GM23338 (cell line): ENCODE measurements at regions not wholly inside any gene's neighbourhood (a gene's known extent, or its start where the extent isn't known, plus 50 kb on each side); places are given as distances from the start of the nearest gene placed in this dataset.

ENCODE experiments used
- ATAC-seq: fragments of 200-7000 bp; cut with Tn5 transposase; 3 replicates; pipeline ENCODE4 v1.9.1; 2020
- DNase-seq: peaks from one replicate; pipeline ENCODE4 v3.0.0-alpha.2; 2015; ENCODE audit warnings: low spot score
- H2AFZ ChIP-seq: fragments of 200-600 bp; sonication (generic); 2 replicates; pipeline ENCODE4 v1.8.0; 2016; ENCODE audit warnings: antibody characterized with exemption, mild to moderate bottlenecking, moderate library complexity
- H3F3A ChIP-seq: fragments of 200-600 bp; sonication (generic); replicated peaks from 2 replicates; pipeline ENCODE4 v1.8.0; 2017; ENCODE audit warnings: antibody characterized with exemption, mixed run types, low read depth
- H3K27ac ChIP-seq: fragments of 200-600 bp; sonication (generic); 2 replicates; pipeline ENCODE4 v1.6.1; 2016; ENCODE audit warnings: low read depth
- H3K27me3 ChIP-seq: fragments of 200-600 bp; sonication (generic); 2 replicates; pipeline ENCODE4 v1.8.0; 2016; ENCODE audit warnings: mild to moderate bottlenecking, mixed run types, moderate library complexity; ENCODE audit not compliant: insufficient read depth
- H3K36me3 ChIP-seq: fragments of 200-600 bp; sonication (generic); 2 replicates; pipeline ENCODE4 v1.8.0; 2016; ENCODE audit warnings: mild to moderate bottlenecking; ENCODE audit not compliant: insufficient read depth
- H3K4me1 ChIP-seq: fragments of 200-600 bp; sonication (generic); 2 replicates; pipeline ENCODE4 v1.8.0; 2016; ENCODE audit warnings: mild to moderate bottlenecking, moderate library complexity; ENCODE audit not compliant: insufficient read depth
- H3K4me2 ChIP-seq: fragments of 200-600 bp; sonication (generic); 2 replicates; pipeline ENCODE4 v1.7.1; 2017; ENCODE audit warnings: mixed run types
- H3K4me3 ChIP-seq: fragments of 200-600 bp; sonication (generic); 2 replicates; pipeline ENCODE4 v1.6.1; 2016; ENCODE audit warnings: mixed run types
- H3K79me2 ChIP-seq: fragments of 200-600 bp; sonication (generic); replicated peaks from 2 replicates; pipeline ENCODE4 v1.8.0; 2017; ENCODE audit warnings: mild to moderate bottlenecking; ENCODE audit not compliant: insufficient read depth
- H3K9me2 ChIP-seq: fragments of 200-600 bp; sonication (generic); 2 replicates; pipeline ENCODE4 v1.8.0; 2017; ENCODE audit not compliant: insufficient read depth
- H4K20me1 ChIP-seq: fragments of 200-600 bp; sonication (generic); replicated peaks from 2 replicates; pipeline ENCODE4 v1.8.0; 2017; ENCODE audit warnings: mild to moderate bottlenecking; ENCODE audit not compliant: insufficient read depth
- H3K27ac Mint-ChIP-seq: 2 replicates; pipeline ENCODE4 v1.8.0; 2020; ENCODE audit warnings: inconsistent platforms, mild to moderate bottlenecking, moderate library complexity, mixed read lengths
- H3K27me3 Mint-ChIP-seq: 3 replicates; pipeline ENCODE4 v1.8.0; 2022; ENCODE audit warnings: low read depth, mild to moderate bottlenecking, moderate library complexity, mixed read lengths, inconsistent platforms; ENCODE audit not compliant: insufficient read depth, poor library complexity
- H3K36me3 Mint-ChIP-seq: 3 replicates; pipeline ENCODE4 v1.8.0; 2021; ENCODE audit warnings: low read depth, mild to moderate bottlenecking, inconsistent platforms, moderate library complexity, mixed read lengths
- H3K4me1 Mint-ChIP-seq: 3 replicates; pipeline ENCODE4 v1.8.0; 2020; ENCODE audit warnings: mild to moderate bottlenecking, inconsistent platforms, mixed read lengths
- H3K4me3 Mint-ChIP-seq: 3 replicates; pipeline ENCODE4 v1.8.0; 2021; ENCODE audit warnings: moderate library complexity, mild to moderate bottlenecking, inconsistent platforms, mixed read lengths
- H3K9me3 Mint-ChIP-seq: 3 replicates; pipeline ENCODE4 v1.8.0; 2020; ENCODE audit warnings: moderate library complexity, mild to moderate bottlenecking, inconsistent platforms, mixed read lengths
- CTCF ChIP-seq, 2 experiments: fragments of 200-600 bp in 1 of 2; sonication (generic) in 1 of 2; conservative IDR thresholded peaks; 2 replicates each; pipeline versions ENCODE4 v1.5.1 to v1.6.1; 2016 to 2017; ENCODE audit warnings: antibody characterized with exemption in 2 of 2, low read depth in 2 of 2, mild to moderate bottlenecking in 2 of 2, moderate library complexity in 1 of 2
- ETS1 ChIP-seq: IDR thresholded peaks from 2 replicates; pipeline ENCODE4 v1.6.1; 2016; ENCODE audit warnings: antibody characterized with exemption
- EZH2 ChIP-seq: fragments of 200-600 bp; sonication (generic); IDR thresholded peaks from one replicate; pipeline ENCODE4 v1.8.0; 2017; ENCODE audit warnings: antibody characterized with exemption, mild to moderate bottlenecking, low read depth; ENCODE audit not compliant: unreplicated experiment
- EZH2phosphoT487 ChIP-seq: fragments of 200-600 bp; sonication (generic); IDR thresholded peaks from one replicate; pipeline ENCODE4 v1.8.1; 2018; ENCODE audit warnings: antibody characterized with exemption; ENCODE audit not compliant: unreplicated experiment
- JUNB ChIP-seq: IDR thresholded peaks from one replicate; pipeline ENCODE4 v1.6.1; 2016; ENCODE audit warnings: antibody characterized with exemption; ENCODE audit not compliant: unreplicated experiment
- POLR2AphosphoS5 ChIP-seq: IDR thresholded peaks from 2 replicates; pipeline ENCODE4 v1.6.1; 2016; ENCODE audit warnings: antibody characterized with exemption, low read depth
- STAT1 ChIP-seq: IDR thresholded peaks from one replicate; pipeline ENCODE4 v1.6.1; 2016; ENCODE audit warnings: antibody characterized with exemption; ENCODE audit not compliant: unreplicated experiment
- ZNF331 ChIP-seq: fragments of 250-450 bp; sonication (Bioruptor Pico); IDR thresholded peaks from 2 replicates; pipeline ENCODE4 v1.5.0; 2020; ENCODE audit warnings: low read depth, mild to moderate bottlenecking, moderate library complexity

GRCh38 chr3:7924228-7924627, 577.4 kb upstream of the LMCD1 start:
- no peak overlapping the region for H3K4me2 ChIP-seq
- no peaks in the 10 kb centered on the region for H4K20me1 ChIP-seq
- Mint-ChIP-seq H3K9me3 (no peaks in the 10 kb centered on the region), H3K4me3 (no peak overlapping the region), H3K4me1 (peaks cover 3% of the 10 kb centered on the region), H3K27me3 (no peaks in the 10 kb centered on the region), H3K27ac (no peak overlapping the region), H3K36me3 (no peaks in the 10 kb centered on the region)
- no peaks in the 10 kb centered on the region for H3K79me2 ChIP-seq
- no peaks in the 10 kb centered on the region for H3K27me3 ChIP-seq
- H3K9me2 ChIP-seq, result 0 out of 2 replicates have a peak, but pooled peaks cover 13% of the 10 kb centered on the region
- H3K36me3 ChIP-seq, result no peaks in the 10 kb centered on the region
- H3K27ac ChIP-seq, result no peak overlapping the region
- TF ChIP-seq EZH2phosphoT487 (no peak), STAT1 (no peak), EZH2 (no peak), POLR2AphosphoS5 (no peak)
- ATAC-seq, result no peak
- H3F3A ChIP-seq, result no peaks in the 10 kb centered on the region
- H2AFZ ChIP-seq, result no peak overlapping the region
- no peak for DNase-seq
- H3K4me3 ChIP-seq, result no peak overlapping the region
- peaks cover 6% of the 10 kb centered on the region; the same call in 1 of the 2 replicates for H3K4me1 ChIP-seq

GRCh38 chr3:7927015-7927414, 574.6 kb upstream of the LMCD1 start:
- Histone ChIP-seq H3K4me2 (no peak overlapping the region), H4K20me1 (no peaks in the 10 kb centered on the region), H2AFZ (no peak overlapping the region), H3K4me3 (no peak overlapping the region), H3K27me3 (no peaks in the 10 kb centered on the region), H3K9me2 (peaks cover 10% of the 10 kb centered on the region; the same call in 1 of the 2 replicates), H3K79me2 (no peaks in the 10 kb centered on the region), H3K36me3 (no peaks in the 10 kb centered on the region), H3F3A (no peaks in the 10 kb centered on the region), H3K4me1 (peaks cover 6% of the 10 kb centered on the region; the same call in 1 of the 2 replicates), H3K27ac (no peak overlapping the region)
- H3K9me3 Mint-ChIP-seq, result no peaks in the 10 kb centered on the region; the same call in 2 of the 3 replicates
- H3K4me3 Mint-ChIP-seq, result no peak overlapping the region
- H3K27ac Mint-ChIP-seq, result no peak overlapping the region
- DNase-seq (no peak), ATAC-seq (no peak)
- no peaks in the 10 kb centered on the region for H3K27me3 Mint-ChIP-seq
- TF ChIP-seq EZH2phosphoT487 (no peak), ZNF331 (CRISPR knock-in tag) (no peak), EZH2 (no peak), JUNB (no peak), CTCF (conservative IDR thresholded peaks at IDR 0.05; ENCODE audit: low read depth in 2 of 2) (no peak), ETS1 (no peak)
- no peaks in the 10 kb centered on the region for H3K36me3 Mint-ChIP-seq
- peaks cover 6% of the 10 kb centered on the region for H3K4me1 Mint-ChIP-seq
